ENCODE measurements at regions not wholly inside any gene's neighbourhood (a gene's known extent, or its start where the extent isn't known, plus 50 kb on each side); places are given as distances from the start of the nearest gene placed in this dataset.

GRCh38 chr2:51108794-51109193 is 76.9 kb upstream of the NRXN1 start:
- Mint-ChIP-seq H3K27ac (no peak overlapping the region), H3K4me3 (ENCODE audit: low read depth) (no peak overlapping the region), H3K9me3 (ENCODE audit: low read depth) (no peaks in the 10 kb centered on the region), H3K27me3 (no peaks in the 10 kb centered on the region), H3K36me3 (ENCODE audit: insufficient read depth) (no peaks in the 10 kb centered on the region), H3K4me1 (ENCODE audit: low read depth) (no peaks in the 10 kb centered on the region)
- DNase-seq (ENCODE audit: low spot score, unreplicated experiment): no peak
- no peak for TF ChIP-seq CTCF (IDR thresholded peaks at IDR 0.05; ENCODE audit: unreplicated experiment)

- no peak for DNase-seq (ENCODE audit: low spot score, unreplicated experiment)
- H3K9me3 Mint-ChIP-seq (ENCODE audit: low read depth): no peaks in the 10 kb centered on the region
- H3K4me1 Mint-ChIP-seq (ENCODE audit: low read depth): peaks cover 8% of the 10 kb centered on the region
- no peaks in the 10 kb centered on the region for H3K27me3 Mint-ChIP-seq
- H3K4me3 Mint-ChIP-seq (ENCODE audit: low read depth): no peak overlapping the region
- H3K27ac Mint-ChIP-seq: no peak overlapping the region
- no peaks in the 10 kb centered on the region for H3K36me3 Mint-ChIP-seq (ENCODE audit: insufficient read depth)
- no peak for TF ChIP-seq CTCF (IDR thresholded peaks at IDR 0.05; ENCODE audit: unreplicated experiment)
These were observed 75.9 kb upstream of the NRXN1 start for GRCh38 chr2:51107841-51108240.

GRCh38 chr2:51105811-51106210 is 73.9 kb upstream of the NRXN1 start:
- H3K4me3 Mint-ChIP-seq (ENCODE audit: low read depth): no peak overlapping the region
- H3K4me1 Mint-ChIP-seq (ENCODE audit: low read depth): peaks cover 8% of the 10 kb centered on the region
- H3K36me3 Mint-ChIP-seq (ENCODE audit: insufficient read depth): no peaks in the 10 kb centered on the region
- H3K27ac Mint-ChIP-seq: no peak overlapping the region
- no peak for TF ChIP-seq CTCF (IDR thresholded peaks at IDR 0.05; ENCODE audit: unreplicated experiment)
- H3K27me3 Mint-ChIP-seq: no peaks in the 10 kb centered on the region
- H3K9me3 Mint-ChIP-seq (ENCODE audit: low read depth): no peaks in the 10 kb centered on the region
- no peak for DNase-seq (ENCODE audit: low spot score, unreplicated experiment)

GRCh38 chr2:51103205-51103604 is 71.3 kb upstream of the NRXN1 start:
- no peak for DNase-seq (ENCODE audit: low spot score, unreplicated experiment)
- Mint-ChIP-seq H3K36me3 (ENCODE audit: insufficient read depth) (no peaks in the 10 kb centered on the region), H3K4me3 (ENCODE audit: low read depth) (no peak overlapping the region), H3K27me3 (no peaks in the 10 kb centered on the region), H3K4me1 (ENCODE audit: low read depth) (peaks cover 8% of the 10 kb centered on the region), H3K9me3 (ENCODE audit: low read depth) (no peaks in the 10 kb centered on the region), H3K27ac (peak overlapping the region; percentile 84)
- TF ChIP-seq CTCF (IDR thresholded peaks at IDR 0.05; ENCODE audit: unreplicated experiment): no peak

GRCh38 chr2:51093016-51093415 is 61.1 kb upstream of the NRXN1 start:
- H3K36me3 Mint-ChIP-seq (ENCODE audit: insufficient read depth): no peaks in the 10 kb centered on the region
- H3K27ac Mint-ChIP-seq: no peak overlapping the region
- H3K9me3 Mint-ChIP-seq (ENCODE audit: low read depth): no peaks in the 10 kb centered on the region
- no peak overlapping the region for H3K4me3 Mint-ChIP-seq (ENCODE audit: low read depth)
- no peaks in the 10 kb centered on the region for H3K27me3 Mint-ChIP-seq
- DNase-seq (ENCODE audit: low spot score, unreplicated experiment): no peak
- no peak for TF ChIP-seq CTCF (IDR thresholded peaks at IDR 0.05; ENCODE audit: unreplicated experiment)
- H3K4me1 Mint-ChIP-seq (ENCODE audit: low read depth): peaks cover 1% of the 10 kb centered on the region

Measured in progenitor cell of endocrine pancreas (in vitro differentiated cells).